Mononuclear cell (primary cell): ENCODE measurements at regions not wholly inside any gene's neighbourhood (a gene's known extent, or its start where the extent isn't known, plus 50 kb on each side); places are given as distances from the start of the nearest gene placed in this dataset.
"Not testable (repeated sequence)": the region's sequence is repeated elsewhere in the genome, so short reads cannot be mapped to it uniquely, and the experiment has no call there.

ENCODE experiments used
- H3K27me3 ChIP-seq: 2 replicates; pipeline ENCODE4 v1.6.0; 2011; ENCODE audit warnings: low read length, control low read depth; ENCODE audit not compliant: insufficient read depth
- H3K4me1 ChIP-seq: 2 replicates; pipeline ENCODE4 v1.5.1; 2011; ENCODE audit warnings: mild to moderate bottlenecking, low read length, control low read depth; ENCODE audit not compliant: insufficient read depth
- H3K4me3 ChIP-seq: 2 replicates; pipeline ENCODE4 v1.5.1; 2011; ENCODE audit warnings: mild to moderate bottlenecking, low read length, moderate library complexity
- H3K9me3 ChIP-seq: 2 replicates; pipeline ENCODE4 v1.5.1; 2011; ENCODE audit warnings: low read depth, mild to moderate bottlenecking, control low read depth, low read length

GRCh38 chr3:125683067-125683829 lies 88.0 kb upstream of the OSBPL11 start:
- Histone ChIP-seq H3K27me3 (no peaks in the 10 kb centered on the region), H3K4me1 (peaks cover 6% of the 10 kb centered on the region), H3K9me3 (no peaks in the 10 kb centered on the region), H3K4me3 (no peak overlapping the region)

GRCh38 chr3:125684199-125684598 lies 88.9 kb upstream of the OSBPL11 start:
- H3K9me3 ChIP-seq = no peaks in the 10 kb centered on the region
- H3K27me3 ChIP-seq = no peaks in the 10 kb centered on the region
- H3K4me1 ChIP-seq = peaks cover 6% of the 10 kb centered on the region
- H3K4me3 ChIP-seq = no peak overlapping the region

DNA sequence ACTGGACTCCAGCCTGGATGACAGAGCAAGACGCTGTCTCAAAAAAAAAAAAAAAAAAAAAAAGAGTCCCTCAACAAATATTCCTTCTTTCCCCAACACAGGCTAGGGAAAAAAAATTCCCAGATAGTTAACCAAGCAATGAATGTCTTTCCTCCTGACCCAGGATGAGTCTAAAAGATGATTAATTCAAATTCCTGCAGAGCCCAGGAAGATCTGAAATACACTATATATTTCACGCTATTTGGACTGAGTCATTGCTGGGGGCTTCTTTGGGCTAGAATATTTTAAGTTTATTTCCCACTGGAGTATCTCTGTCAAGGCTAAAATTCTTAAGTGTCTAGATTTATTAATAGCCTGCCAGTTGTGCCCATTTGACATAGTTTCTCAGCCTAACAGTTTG lies 90.4 kb upstream of the OSBPL11 start:
- H3K9me3 ChIP-seq, H3K4me1 ChIP-seq, H3K4me3 ChIP-seq, H3K27me3 ChIP-seq: not testable (repeated sequence)

GRCh38 chr3:125692361-125692760 lies 97.1 kb upstream of the OSBPL11 start:
- Histone ChIP-seq H3K27me3 (no peaks in the 10 kb centered on the region), H3K4me3 (no peak overlapping the region), H3K9me3 (no peaks in the 10 kb centered on the region), H3K4me1 (no peaks in the 10 kb centered on the region)

GRCh38 chr3:125693887-125694286 lies 98.6 kb upstream of the OSBPL11 start:
- H3K4me1 ChIP-seq = no peaks in the 10 kb centered on the region
- no peaks in the 10 kb centered on the region for H3K9me3 ChIP-seq
- no peaks in the 10 kb centered on the region for H3K27me3 ChIP-seq
- H3K4me3 ChIP-seq = no peak overlapping the region

DNA sequence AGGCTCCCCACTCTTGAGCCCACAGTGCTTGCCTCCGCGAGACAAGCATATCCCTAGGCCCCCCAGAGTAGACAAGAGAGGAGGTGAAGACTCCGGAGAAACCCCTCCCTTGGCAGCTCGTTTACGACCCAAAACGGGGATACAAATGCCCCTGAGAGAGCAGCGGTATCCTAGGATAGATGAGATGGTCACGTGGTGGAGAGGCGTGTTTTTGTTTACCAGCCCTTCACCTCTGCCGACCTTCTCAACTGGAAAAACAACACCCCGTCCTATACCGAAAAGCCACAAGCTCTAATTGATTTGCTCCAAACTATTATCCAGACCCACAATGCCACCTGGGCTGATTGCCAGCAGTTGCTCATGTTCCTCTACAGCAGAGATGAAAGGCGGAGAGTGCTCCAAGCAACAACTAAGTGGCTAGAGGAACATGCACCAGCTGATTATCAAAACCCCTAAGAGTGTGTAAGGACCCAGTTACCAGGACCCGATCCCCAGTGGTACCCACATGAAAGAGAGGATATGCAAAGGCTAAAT lies 99.5 kb upstream of the OSBPL11 start:
- Histone ChIP-seq H3K4me3 (no peak overlapping the region), H3K4me1 (no peaks in the 10 kb centered on the region), H3K27me3 (no peaks in the 10 kb centered on the region), H3K9me3 (no peaks in the 10 kb centered on the region)

- Histone ChIP-seq H3K4me3 (no peak overlapping the region), H3K9me3 (no peaks in the 10 kb centered on the region), H3K27me3 (no peaks in the 10 kb centered on the region), H3K4me1 (no peaks in the 10 kb centered on the region)
Observed at GRCh38 chr3:125695688-125696087, 100.4 kb upstream of the OSBPL11 start.

- not testable (repeated sequence) for H3K4me3 ChIP-seq, H3K9me3 ChIP-seq, H3K27me3 ChIP-seq, H3K4me1 ChIP-seq
Observed at GRCh38 chr3:125697126-125697525, 101.8 kb upstream of the OSBPL11 start.

- H3K9me3 ChIP-seq, H3K4me1 ChIP-seq, H3K4me3 ChIP-seq, H3K27me3 ChIP-seq: not testable (repeated sequence)
Observed at GRCh38 chr3:125697979-125698640, 102.8 kb upstream of the OSBPL11 start.

DNA sequence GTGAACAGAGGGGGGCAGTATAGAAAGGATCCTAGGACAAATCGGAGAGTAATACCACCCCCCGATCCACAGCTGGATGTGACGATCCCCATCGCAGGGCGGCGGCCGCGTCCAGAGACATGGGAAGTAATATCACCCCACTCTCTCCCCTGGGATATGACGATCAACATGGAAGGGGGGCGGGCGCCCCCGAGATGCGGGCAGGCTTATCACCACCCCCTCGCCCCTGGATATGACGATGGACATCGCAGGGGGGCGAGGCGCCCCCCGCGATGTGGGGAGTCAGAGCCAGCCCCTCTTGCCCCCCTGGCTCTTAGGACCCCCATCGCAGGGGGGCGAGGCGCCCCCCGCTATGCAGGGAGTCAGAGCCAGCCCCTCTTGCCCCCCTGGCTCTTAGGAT lies 120.4 kb upstream of the OSBPL11 start:
- Histone ChIP-seq H3K27me3 (no peaks in the 10 kb centered on the region), H3K4me1 (no peaks in the 10 kb centered on the region), H3K4me3 (no peak overlapping the region), H3K9me3 (no peaks in the 10 kb centered on the region)

DNA sequence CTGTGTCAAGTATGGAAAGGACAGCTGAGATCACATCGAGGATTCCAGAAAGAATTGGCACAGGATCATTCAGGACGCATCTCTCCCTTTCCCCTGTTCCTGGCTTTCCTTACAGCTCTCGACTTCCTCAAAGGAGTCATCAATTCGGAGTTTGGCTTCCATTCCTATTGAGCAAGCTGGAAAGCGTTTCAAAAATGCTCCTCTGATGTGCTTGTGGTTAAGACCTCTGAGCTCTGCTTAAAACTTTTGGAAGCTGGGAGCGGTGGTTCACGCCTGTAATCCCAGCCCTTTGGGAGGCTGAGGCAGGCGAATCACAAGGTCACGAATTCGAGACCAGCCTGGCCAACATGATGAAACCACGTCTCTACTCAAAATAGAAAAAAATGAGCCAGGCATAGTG lies 136.9 kb upstream of the OSBPL11 start:
- H3K9me3 ChIP-seq, H3K4me1 ChIP-seq, H3K27me3 ChIP-seq, H3K4me3 ChIP-seq: not testable (repeated sequence)

DNA sequence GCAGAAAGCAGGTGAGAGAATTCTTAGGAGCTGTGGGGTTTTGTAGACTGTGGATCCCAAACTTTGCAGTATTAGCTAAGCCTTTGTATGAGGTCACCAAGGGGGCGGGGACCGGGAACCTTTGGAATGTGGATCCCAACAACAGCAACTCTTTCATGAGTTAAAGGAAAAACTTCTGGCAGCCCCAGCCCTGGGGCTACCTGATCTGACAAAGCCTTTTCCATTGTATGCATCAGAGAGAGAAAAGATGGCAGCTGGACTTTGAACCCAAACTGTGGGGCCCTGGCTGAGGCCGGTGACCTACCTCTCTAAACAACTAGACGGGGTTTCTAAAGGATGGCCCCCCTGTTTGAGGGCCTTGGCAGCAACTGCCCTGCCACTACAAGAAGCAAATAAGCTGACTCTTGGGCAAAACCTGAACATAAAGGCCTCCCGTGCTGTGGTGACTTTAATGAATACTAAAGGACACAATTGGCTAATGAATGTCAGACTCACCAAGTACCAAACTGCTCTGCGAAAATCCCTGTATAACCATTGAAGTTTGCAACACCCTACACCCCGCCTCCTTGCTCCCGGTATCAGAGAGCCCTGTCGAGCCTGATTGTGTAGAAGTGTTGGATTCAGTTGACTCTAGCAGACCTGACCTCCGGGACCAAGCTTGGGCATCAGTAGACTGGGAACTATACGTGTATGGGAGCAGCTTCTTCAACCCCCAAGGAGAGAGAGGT lies 146.9 kb upstream of the OSBPL11 start:
- not testable (repeated sequence) for H3K27me3 ChIP-seq, H3K4me1 ChIP-seq, H3K4me3 ChIP-seq, H3K9me3 ChIP-seq

DNA sequence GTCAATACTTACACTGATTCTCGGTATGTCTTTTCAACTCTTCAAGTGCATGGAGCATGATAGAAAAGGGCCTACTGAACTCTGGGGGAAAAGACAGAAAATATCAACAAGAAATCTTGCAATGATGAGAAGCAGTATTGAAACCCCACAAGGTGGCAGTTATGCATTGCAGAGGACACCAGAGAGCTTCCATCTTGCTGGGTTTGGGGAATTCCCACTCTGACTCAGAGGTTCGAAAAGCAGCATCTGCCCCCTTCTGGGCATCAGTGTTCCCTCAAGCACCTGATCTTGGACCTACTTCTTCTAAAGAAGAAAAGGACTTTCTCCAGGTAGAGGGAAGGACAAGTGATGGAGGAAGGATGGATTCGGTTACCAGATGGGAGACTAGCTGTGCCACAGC lies 147.5 kb upstream of the OSBPL11 start:
- H3K9me3 ChIP-seq, H3K4me3 ChIP-seq, H3K27me3 ChIP-seq, H3K4me1 ChIP-seq: not testable (repeated sequence)

- H3K4me3 ChIP-seq, H3K4me1 ChIP-seq, H3K9me3 ChIP-seq, H3K27me3 ChIP-seq: not testable (repeated sequence)
Observed at GRCh38 chr3:125757050-125757449, 161.8 kb upstream of the OSBPL11 start.

GRCh38 chr3:125758641-125759130 lies 163.4 kb upstream of the OSBPL11 start:
- H3K4me3 ChIP-seq, H3K9me3 ChIP-seq, H3K27me3 ChIP-seq, H3K4me1 ChIP-seq: not testable (repeated sequence)
